ENCODE measurements at regions not wholly inside any gene's neighbourhood (a gene's known extent, or its start where the extent isn't known, plus 50 kb on each side); places are given as distances from the start of the nearest gene placed in this dataset.

GRCh38 chrX:39396358-39396995 lies 595.2 kb downstream of the MID1IP1 start:
- TF ChIP-seq CTCF (IDR thresholded peaks at IDR 0.05; ENCODE audit: low read length) (no peak), EZH2 (IDR thresholded peaks at IDR 0.05; ENCODE audit: borderline replicate concordance, low read length) (no peak)
